ENCODE measurements at regions not wholly inside any gene's neighbourhood (a gene's known extent, or its start where the extent isn't known, plus 50 kb on each side); places are given as distances from the start of the nearest gene placed in this dataset.

DNA sequence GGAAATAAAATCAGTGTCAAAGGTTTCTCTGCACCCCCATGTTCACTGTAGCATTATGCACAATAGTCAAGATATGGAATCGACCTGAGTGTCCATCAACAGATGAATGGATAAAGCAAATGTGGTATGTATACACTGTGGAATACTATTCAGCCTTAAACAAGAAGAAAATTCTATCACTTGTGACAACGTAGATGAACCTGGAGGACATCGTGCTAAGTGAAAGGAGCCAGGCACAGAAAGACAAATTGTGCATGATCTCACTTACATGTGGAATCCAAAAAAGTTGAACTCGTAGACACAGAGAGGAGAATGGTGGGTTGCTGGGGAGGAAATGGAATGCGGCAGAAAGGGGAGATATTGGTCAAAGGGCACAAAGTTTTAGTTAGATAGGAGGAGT is 136.3 kb upstream of the ESR1 start:
- Mint-ChIP-seq H3K27ac (no peak overlapping the region), H3K9me3 (no peaks in the 10 kb centered on the region), H3K4me1 (ENCODE audit: low read depth in 2 of 2) (peaks cover 0 to 4% of the 10 kb centered on the region in 2 donors), H3K36me3 (ENCODE audit: insufficient read depth) (no peaks in the 10 kb centered on the region), H3K4me3 (no peak overlapping the region), H3K27me3 (peaks cover 16 to 34% of the 10 kb centered on the region in 2 donors)
- no peak for ATAC-seq (replicated peaks)
- no peak for DNase-seq

DNA sequence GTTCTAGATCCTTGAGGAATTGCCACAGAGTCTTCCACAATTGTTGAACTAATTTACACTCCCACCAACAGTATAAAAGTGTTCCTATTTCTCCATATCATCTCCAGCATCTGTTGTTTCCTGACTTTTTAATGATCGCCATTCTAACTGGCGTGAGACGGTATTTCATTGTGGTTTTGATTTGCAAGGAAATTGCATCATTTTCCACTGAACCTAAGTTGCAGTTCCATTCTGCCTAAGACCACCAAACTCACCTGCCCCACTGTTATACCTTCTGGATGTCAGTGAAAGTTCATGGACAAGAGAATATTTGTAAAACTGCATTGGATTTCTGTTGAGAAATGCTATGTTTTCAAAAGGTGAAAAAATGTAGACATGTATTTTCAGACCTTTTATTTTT is 132.9 kb upstream of the ESR1 start:
- no peak overlapping the region for H3K4me3 Mint-ChIP-seq
- peaks cover 0 to 4% of the 10 kb centered on the region in 2 donors for H3K4me1 Mint-ChIP-seq (ENCODE audit: low read depth in 2 of 2)
- peaks cover 0 to 16% of the 10 kb centered on the region in 2 donors for H3K27me3 Mint-ChIP-seq
- ATAC-seq (replicated peaks) (no peak), DNase-seq (no peak)
- H3K27ac Mint-ChIP-seq, result no peak overlapping the region
- no peaks in the 10 kb centered on the region for H3K36me3 Mint-ChIP-seq (ENCODE audit: insufficient read depth)
- H3K9me3 Mint-ChIP-seq, result no peaks in the 10 kb centered on the region

- no peaks in the 10 kb centered on the region for H3K36me3 Mint-ChIP-seq (ENCODE audit: insufficient read depth)
- no peak overlapping the region for H3K27ac Mint-ChIP-seq
- peak; percentile 70 for ATAC-seq (replicated peaks)
- H3K27me3 Mint-ChIP-seq, result peaks cover 0 to 15% of the 10 kb centered on the region in 2 donors
- no peaks in the 10 kb centered on the region for H3K9me3 Mint-ChIP-seq
- H3K4me3 Mint-ChIP-seq, result no peak overlapping the region
- DNase-seq, result peak; percentile 17 to 46 (median 27)
- H3K4me1 Mint-ChIP-seq (ENCODE audit: low read depth in 2 of 2), result peaks cover 0 to 4% of the 10 kb centered on the region in 2 donors
Observed at GRCh38 chr6:151675746-151676459, 131.6 kb upstream of the ESR1 start.

GRCh38 chr6:151676460-151676945 is 131.0 kb upstream of the ESR1 start:
- no peak overlapping the region for H3K4me3 Mint-ChIP-seq
- no peaks in the 10 kb centered on the region for H3K36me3 Mint-ChIP-seq (ENCODE audit: insufficient read depth)
- H3K27ac Mint-ChIP-seq, result no peak overlapping the region
- H3K27me3 Mint-ChIP-seq, result peaks cover 0 to 9% of the 10 kb centered on the region in 2 donors
- H3K4me1 Mint-ChIP-seq (ENCODE audit: low read depth in 2 of 2), result peaks cover 0 to 4% of the 10 kb centered on the region in 2 donors
- DNase-seq (no peak), ATAC-seq (replicated peaks) (no peak)
- no peaks in the 10 kb centered on the region for H3K9me3 Mint-ChIP-seq

DNA sequence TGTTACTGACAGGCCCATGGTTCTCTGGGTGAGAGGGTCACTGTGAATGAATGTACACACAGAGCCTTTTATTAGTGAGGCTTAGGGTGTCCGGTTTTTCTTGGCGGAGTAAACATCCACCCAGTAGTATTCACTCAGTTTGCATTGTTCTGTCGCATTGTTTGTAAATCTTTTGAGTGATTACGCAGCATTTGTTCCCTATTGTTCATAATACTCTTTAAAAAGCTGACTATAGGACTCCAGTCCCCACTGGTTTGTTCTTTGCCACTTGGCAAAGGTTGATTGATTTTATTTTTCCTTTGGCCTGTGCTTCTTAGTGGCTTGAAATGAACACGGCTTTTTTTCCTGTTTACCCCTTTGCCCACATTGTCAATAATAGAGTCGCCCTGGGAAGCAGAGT is 130.1 kb upstream of the ESR1 start:
- no peaks in the 10 kb centered on the region for H3K9me3 Mint-ChIP-seq
- no peak for ATAC-seq (replicated peaks)

DNA sequence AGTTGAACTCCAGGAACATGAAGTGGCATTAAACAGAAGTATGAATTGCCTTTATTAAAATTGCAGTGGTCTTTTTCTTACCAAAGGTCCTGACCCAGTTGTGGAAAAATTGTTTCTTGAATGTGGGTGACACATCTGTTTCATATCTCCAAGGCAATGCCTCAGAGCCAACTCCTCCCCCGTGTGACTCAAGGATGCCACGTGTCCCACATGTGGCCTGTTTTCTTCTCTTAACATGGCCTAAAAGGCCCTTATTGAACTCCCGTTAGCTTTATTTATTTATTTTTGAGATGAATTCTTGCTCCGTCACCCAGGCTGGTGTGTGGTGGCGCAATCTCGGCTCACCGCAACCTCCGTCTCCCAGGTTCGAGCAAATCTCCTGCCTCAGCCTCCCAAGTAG is 128.4 kb upstream of the ESR1 start:
- Mint-ChIP-seq H3K9me3 (no peaks in the 10 kb centered on the region), H3K4me1 (ENCODE audit: low read depth in 2 of 2) (peaks cover 0 to 4% of the 10 kb centered on the region in 2 donors), H3K27ac (no peak overlapping the region), H3K27me3 (peaks cover under 1 to 12% of the 10 kb centered on the region in 2 donors), H3K36me3 (ENCODE audit: insufficient read depth) (no peaks in the 10 kb centered on the region), H3K4me3 (no peak overlapping the region)
- no peak for ATAC-seq (replicated peaks)
- no peak for DNase-seq

More for the DNA sequence above, 130.1 kb upstream of the ESR1 start:
- H3K4me3 Mint-ChIP-seq, result no peak overlapping the region
- H3K27me3 Mint-ChIP-seq, result peaks cover 0 to 7% of the 10 kb centered on the region in 2 donors
- no peak for DNase-seq
- H3K36me3 Mint-ChIP-seq (ENCODE audit: insufficient read depth), result no peaks in the 10 kb centered on the region
- no peak overlapping the region for H3K27ac Mint-ChIP-seq
- H3K4me1 Mint-ChIP-seq (ENCODE audit: low read depth in 2 of 2), result peaks cover 0 to 4% of the 10 kb centered on the region in 2 donors

- Mint-ChIP-seq H3K9me3 (no peaks in the 10 kb centered on the region), H3K27ac (peak overlapping the region in 1 of 2 donors; percentile 39), H3K4me1 (ENCODE audit: low read depth in 2 of 2) (peaks cover 0 to 4% of the 10 kb centered on the region in 2 donors), H3K4me3 (no peak overlapping the region), H3K27me3 (peaks cover 7 to 17% of the 10 kb centered on the region in 2 donors), H3K36me3 (ENCODE audit: insufficient read depth) (no peaks in the 10 kb centered on the region)
- DNase-seq (no peak), ATAC-seq (replicated peaks) (no peak)
Observed at GRCh38 chr6:151679941-151680340, 127.5 kb upstream of the ESR1 start.

GRCh38 chr6:151680846-151681432 is 126.5 kb upstream of the ESR1 start:
- Mint-ChIP-seq H3K4me3 (no peak overlapping the region), H3K9me3 (no peaks in the 10 kb centered on the region), H3K27me3 (peaks cover 7 to 11% of the 10 kb centered on the region in 2 donors), H3K36me3 (ENCODE audit: insufficient read depth) (no peaks in the 10 kb centered on the region), H3K27ac (no peak overlapping the region), H3K4me1 (ENCODE audit: low read depth in 2 of 2) (no peaks in the 10 kb centered on the region)
- DNase-seq (no peak), ATAC-seq (replicated peaks) (no peak)

GRCh38 chr6:151681433-151682059 is 125.9 kb upstream of the ESR1 start:
- Mint-ChIP-seq H3K27ac (no peak overlapping the region), H3K4me3 (no peak overlapping the region), H3K36me3 (ENCODE audit: insufficient read depth) (no peaks in the 10 kb centered on the region), H3K27me3 (peaks cover 7 to 11% of the 10 kb centered on the region in 2 donors), H3K9me3 (no peaks in the 10 kb centered on the region), H3K4me1 (ENCODE audit: low read depth in 2 of 2) (no peaks in the 10 kb centered on the region)
- ATAC-seq (replicated peaks) (no peak), DNase-seq (no peak)

DNA sequence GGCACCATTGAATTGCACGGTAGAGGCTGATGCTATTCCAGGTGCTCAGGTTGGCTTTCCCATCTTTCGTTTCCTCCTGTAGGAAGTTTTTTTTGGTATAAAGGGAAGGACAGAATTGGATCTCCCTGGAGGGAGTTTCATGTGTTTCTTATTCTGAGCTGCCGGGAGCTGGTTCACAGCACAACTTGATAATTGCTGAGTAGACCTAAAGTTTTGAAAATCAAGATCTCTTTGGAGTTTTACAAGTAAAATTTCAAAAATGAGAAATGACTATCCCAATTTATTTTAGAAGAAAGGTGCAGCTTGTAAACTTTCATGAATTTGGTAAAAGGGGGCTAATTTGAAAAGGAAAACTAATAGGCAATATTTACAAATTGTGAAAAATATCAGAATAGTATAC is 125.2 kb upstream of the ESR1 start:
- Mint-ChIP-seq H3K27me3 (peaks cover 7 to 11% of the 10 kb centered on the region in 2 donors), H3K9me3 (no peaks in the 10 kb centered on the region), H3K36me3 (ENCODE audit: insufficient read depth) (no peaks in the 10 kb centered on the region), H3K4me3 (no peak overlapping the region), H3K27ac (no peak overlapping the region), H3K4me1 (ENCODE audit: low read depth in 2 of 2) (no peaks in the 10 kb centered on the region)
- no peak for ATAC-seq (replicated peaks)
- DNase-seq, result no peak

DNA sequence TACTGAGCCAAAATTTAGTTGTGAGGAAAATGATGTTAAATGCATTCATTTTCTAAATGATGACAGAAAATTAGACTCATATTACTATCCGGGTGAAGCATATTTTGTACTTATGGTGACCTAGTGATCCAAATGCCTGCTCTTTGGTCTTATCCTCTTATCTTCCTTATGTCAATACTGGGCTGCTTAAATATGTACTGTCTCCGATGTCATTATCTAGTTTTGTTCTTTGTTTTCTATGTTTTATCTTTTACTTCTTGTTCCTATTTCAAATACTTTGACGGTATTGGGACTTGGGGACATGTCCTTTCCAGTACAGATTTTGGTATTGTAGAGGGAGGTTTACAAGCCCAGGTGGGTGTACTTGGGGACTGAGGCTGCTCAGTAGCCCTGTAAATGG is 124.6 kb upstream of the ESR1 start:
- no peaks in the 10 kb centered on the region for H3K36me3 Mint-ChIP-seq (ENCODE audit: insufficient read depth)
- H3K27ac Mint-ChIP-seq, result no peak overlapping the region
- H3K27me3 Mint-ChIP-seq, result peaks cover 7 to 11% of the 10 kb centered on the region in 2 donors
- ATAC-seq (replicated peaks), result no peak
- no peak for DNase-seq
- no peaks in the 10 kb centered on the region for H3K4me1 Mint-ChIP-seq (ENCODE audit: low read depth in 2 of 2)
- H3K4me3 Mint-ChIP-seq, result no peak overlapping the region
- no peaks in the 10 kb centered on the region for H3K9me3 Mint-ChIP-seq

DNA sequence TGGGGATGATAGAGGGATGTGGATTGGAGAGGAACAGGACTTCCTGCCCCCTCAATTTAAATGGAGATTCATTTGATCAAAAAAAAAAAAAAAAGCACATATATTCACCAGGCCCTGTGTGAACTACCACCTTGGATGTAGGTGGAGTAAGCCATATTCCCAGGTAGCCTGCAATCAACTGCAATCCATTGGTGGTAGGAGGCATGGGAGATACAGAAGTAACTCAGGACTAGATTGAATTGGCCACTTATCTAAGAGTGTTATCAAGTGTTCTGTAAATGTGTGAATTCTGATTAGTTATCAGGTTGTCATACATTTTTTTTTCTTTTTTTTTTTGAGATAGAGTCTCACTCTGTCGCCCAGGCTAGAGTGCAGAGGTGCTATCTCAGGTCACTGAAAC is 124.1 kb upstream of the ESR1 start:
- ATAC-seq (replicated peaks) (no peak), DNase-seq (no peak)
- no peak overlapping the region for H3K4me3 Mint-ChIP-seq
- H3K36me3 Mint-ChIP-seq (ENCODE audit: insufficient read depth), result no peaks in the 10 kb centered on the region
- no peaks in the 10 kb centered on the region for H3K4me1 Mint-ChIP-seq (ENCODE audit: low read depth in 2 of 2)
- H3K27ac Mint-ChIP-seq, result no peak overlapping the region
- H3K27me3 Mint-ChIP-seq, result peaks cover 7 to 11% of the 10 kb centered on the region in 2 donors
- H3K9me3 Mint-ChIP-seq, result no peaks in the 10 kb centered on the region

DNA sequence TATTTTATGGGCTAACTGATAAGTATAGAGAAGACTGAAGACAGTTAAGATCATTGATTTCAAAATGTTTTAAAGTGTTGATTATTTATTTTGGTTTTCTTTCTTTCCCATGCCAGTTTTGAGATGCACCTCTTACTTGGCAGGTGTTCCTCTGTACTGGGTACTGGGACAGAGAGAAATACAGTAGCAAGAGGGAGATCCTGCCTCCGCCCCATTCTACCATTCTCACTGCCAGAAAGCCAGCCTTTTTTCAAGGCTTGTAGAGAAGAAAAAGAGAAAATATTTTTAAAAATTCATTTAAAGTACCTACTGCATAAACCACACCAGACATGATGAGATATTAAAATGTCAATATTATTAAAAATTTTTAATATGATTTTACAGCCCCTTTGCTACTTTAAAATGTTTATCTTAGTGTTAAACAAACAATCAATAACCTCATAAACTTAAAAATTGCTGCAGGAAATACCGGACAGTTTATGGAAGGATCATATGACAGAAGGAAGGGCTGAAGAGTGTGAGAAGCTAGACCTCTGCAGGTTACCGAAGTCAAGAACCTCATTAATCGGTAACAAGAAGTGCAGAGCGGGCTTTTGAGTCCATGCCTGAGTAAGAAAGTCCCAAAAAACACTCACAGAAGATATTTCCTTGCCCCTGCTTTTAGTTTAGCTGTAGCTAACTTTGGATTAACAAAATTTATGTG is 117.8 kb upstream of the ESR1 start:
- Mint-ChIP-seq H3K9me3 (no peaks in the 10 kb centered on the region), H3K4me1 (ENCODE audit: low read depth in 2 of 2) (peaks cover 9 to 23% of the 10 kb centered on the region in 2 donors), H3K27me3 (peaks cover under 1% of the 10 kb centered on the region in 2 donors), H3K36me3 (ENCODE audit: insufficient read depth) (no peaks in the 10 kb centered on the region), H3K4me3 (peak overlapping the region in 1 of 2 donors; percentile 80), H3K27ac (peak overlapping the region; percentile 84 to 91)
- ATAC-seq (replicated peaks), result no peak
- no peak for DNase-seq
